ENCODE measurements at regions not wholly inside any gene's neighbourhood (a gene's known extent, or its start where the extent isn't known, plus 50 kb on each side); places are given as distances from the start of the nearest gene placed in this dataset.
A peak's percentile ranks its signal among the peaks of the same experiment; 100 is the strongest.

GRCh38 chrX:65035446-65035770 lies 59.2 kb upstream of the ZC4H2 start:
- in situ Hi-C loops (cut with HindIII; ENCODE audit: low sequenced_read_pairs): no loop called here
- DNase-seq (ENCODE audit: low spot score): peak; percentile 57

GRCh38 chrX:65034668-65035445 lies 58.6 kb upstream of the ZC4H2 start, which contains the start of gene ZC3H12B:
TSS of gene ZC3H12B (plus strand) at chrX:65034826.
- peak; percentile 43 for DNase-seq (ENCODE audit: low spot score)
- in situ Hi-C loops (cut with HindIII; ENCODE audit: low sequenced_read_pairs): no loop called here

- in situ Hi-C loops (cut with HindIII; ENCODE audit: low sequenced_read_pairs): no loop called here
Measured at GRCh38 chrX:65034292-65034667, 58.0 kb upstream of the ZC4H2 start.

More at GRCh38 chrX:65034292-65034667, 58.0 kb upstream of the ZC4H2 start:
- no peak for DNase-seq (ENCODE audit: low spot score)

Measured in G401 (cell line).